Stimulated activated CD4-positive, alpha-beta T cell treated with anti-CD3 and anti-CD28 coated beads, TNF-alpha, amount 100 ng/mL, for 24 hours (primary cell): ENCODE measurements at regions not wholly inside any gene's neighbourhood (a gene's known extent, or its start where the extent isn't known, plus 50 kb on each side); places are given as distances from the start of the nearest gene placed in this dataset.

Experiments used
- DNase-seq, 3 experiments: peaks; one replicate each; pipeline ENCODE4 v3.0.0-alpha.2; 2020; ENCODE audit warnings: low read depth in 3 of 3

- peak; percentile 14 to 32 (median 22) for DNase-seq
Measured at GRCh38 chr6:14660806-14661579, 543.4 kb downstream of the CD83 start.

- DNase-seq = no peak
Measured at GRCh38 chr6:14661691-14662090, 544.1 kb downstream of the CD83 start.

- DNase-seq = no peak
Measured at GRCh38 chr6:14664112-14664601, 546.6 kb downstream of the CD83 start.

GRCh38 chr6:14664621-14665315, 547.2 kb downstream of the CD83 start:
- no peak for DNase-seq

- DNase-seq = peak in 1 of 3 experiments; percentile 54
Measured at GRCh38 chr6:14665827-14666724, 548.5 kb downstream of the CD83 start.

GRCh38 chr6:14670806-14671205, 553.2 kb downstream of the CD83 start:
- DNase-seq = no peak

- DNase-seq = no peak
Measured at GRCh38 chr6:14671261-14671681, 553.7 kb downstream of the CD83 start.

- DNase-seq = no peak
Measured at GRCh38 chr6:14671937-14672336, 554.4 kb downstream of the CD83 start.

GRCh38 chr6:14673201-14673600, 555.6 kb downstream of the CD83 start:
- DNase-seq = no peak

- DNase-seq = no peak
Measured at GRCh38 chr6:14674458-14674857, 556.9 kb downstream of the CD83 start.

GRCh38 chr6:14674867-14675648, 557.5 kb downstream of the CD83 start:
- DNase-seq = no peak

- no peak for DNase-seq
Measured at GRCh38 chr6:14676064-14676463, 558.5 kb downstream of the CD83 start.

- DNase-seq = no peak
Measured at GRCh38 chr6:14676977-14677781, 559.6 kb downstream of the CD83 start.

- DNase-seq = no peak
Measured at GRCh38 chr6:14681699-14682487, 564.0 kb upstream of the JARID2 start.

- DNase-seq = no peak
Measured at GRCh38 chr6:14682812-14683211, 563.1 kb upstream of the JARID2 start.

GRCh38 chr6:14689639-14690038, 556.2 kb upstream of the JARID2 start:
- DNase-seq = no peak

GRCh38 chr6:14690120-14691056, 555.5 kb upstream of the JARID2 start:
- no peak for DNase-seq

- DNase-seq = no peak
Measured at GRCh38 chr6:14692208-14692607, 553.7 kb upstream of the JARID2 start.
